ENCODE measurements at regions not wholly inside any gene's neighbourhood (a gene's known extent, or its start where the extent isn't known, plus 50 kb on each side); places are given as distances from the start of the nearest gene placed in this dataset.

DNA sequence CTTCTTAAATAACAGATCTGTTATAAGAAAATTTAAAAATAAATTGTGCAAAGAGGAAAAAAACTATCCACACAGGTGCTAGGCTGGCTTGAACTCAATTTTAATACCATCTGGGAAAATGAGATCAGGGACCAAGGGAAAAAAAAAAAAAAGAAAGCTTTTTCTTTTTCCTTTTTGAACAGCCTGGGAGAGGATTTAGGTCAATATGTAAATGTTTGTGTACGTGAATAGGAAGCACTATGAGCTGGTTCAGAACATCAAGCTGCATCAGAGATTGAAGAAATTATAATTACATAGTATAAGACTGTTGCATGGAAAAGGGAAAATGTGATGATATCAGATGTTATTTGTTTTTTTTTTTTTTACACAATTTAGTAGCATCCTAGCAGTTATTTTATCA, 548.0 kb downstream of the ARL4A start:
- BruUV-seq (replicated peaks): no TSS peak
- H3K4me3 ChIP-seq (ENCODE audit: low read depth, low read length, poor library complexity, severe bottlenecking): no peak overlapping the region
- intact Hi-C loops (cut with micrococcal nuclease; ENCODE audit: unreplicated experiment): no loop called here
- ChIA-PET POLR2A (no interaction called here), CTCF (ENCODE audit: unreplicated experiment) (no interaction called here)
- H2AFZ ChIP-seq (ENCODE audit: low read length): no peak overlapping the region
- H3K9me2 ChIP-seq (ENCODE audit: insufficient read depth, low read length): no peaks in the 10 kb centered on the region
- no peaks in the 10 kb centered on the region for H3K36me3 ChIP-seq (ENCODE audit: insufficient read depth, low read length)
- TF ChIP-seq EZH2phosphoT487 (IDR thresholded peaks at IDR 0.05; ENCODE audit: borderline replicate concordance, low read depth, low read length) (no peak), CTCF (conservative IDR thresholded peaks at IDR 0.05; ENCODE audit: low read length) (no peak)
- H3K79me2 ChIP-seq (ENCODE audit: insufficient read depth, low read depth, low read length): no peaks in the 10 kb centered on the region
- no peak for DNase-seq (ENCODE audit: low spot score)
- no peak overlapping the region for H3K4me2 ChIP-seq (ENCODE audit: low read length)
- no peaks in the 10 kb centered on the region for H3K4me1 ChIP-seq (ENCODE audit: insufficient read depth, low read length, poor library complexity, severe bottlenecking)
- H3K9me3 ChIP-seq (ENCODE audit: low read length): no peaks in the 10 kb centered on the region
- H3K27ac ChIP-seq (ENCODE audit: low read depth, low read length, poor library complexity, severe bottlenecking): no peak overlapping the region
- H4K20me1 ChIP-seq (ENCODE audit: insufficient read depth, low read length): no peaks in the 10 kb centered on the region

DNA sequence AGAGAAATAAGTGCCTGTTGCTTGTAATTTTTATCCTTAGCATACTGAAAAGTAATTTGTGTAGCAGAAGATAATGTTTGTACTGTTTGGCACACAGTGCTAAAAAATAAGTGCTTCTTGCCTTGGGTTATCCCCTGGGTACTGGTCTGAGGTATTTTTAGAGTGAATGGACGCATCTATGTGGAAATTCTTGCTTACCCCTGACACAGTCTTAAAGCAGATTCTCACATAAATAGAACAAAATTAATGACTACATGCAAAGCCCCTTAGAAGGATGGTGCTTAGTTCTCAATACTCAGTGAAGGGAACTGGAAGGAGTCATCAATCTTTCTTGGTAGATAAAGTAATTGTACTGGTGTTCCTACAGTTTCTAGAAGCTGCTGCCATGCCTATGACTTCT, 548.6 kb downstream of the ARL4A start:
- Histone ChIP-seq H3K4me1 (ENCODE audit: insufficient read depth, low read length, poor library complexity, severe bottlenecking) (no peaks in the 10 kb centered on the region), H3K4me2 (ENCODE audit: low read length) (no peak overlapping the region), H3K36me3 (ENCODE audit: insufficient read depth, low read length) (no peaks in the 10 kb centered on the region), H3K9me2 (ENCODE audit: insufficient read depth, low read length) (no peaks in the 10 kb centered on the region), H4K20me1 (ENCODE audit: insufficient read depth, low read length) (no peaks in the 10 kb centered on the region), H3K27ac (ENCODE audit: low read depth, low read length, poor library complexity, severe bottlenecking) (no peak overlapping the region), H3K9me3 (ENCODE audit: low read length) (no peaks in the 10 kb centered on the region), H2AFZ (ENCODE audit: low read length) (no peak overlapping the region), H3K79me2 (ENCODE audit: insufficient read depth, low read depth, low read length) (no peaks in the 10 kb centered on the region), H3K4me3 (ENCODE audit: low read depth, low read length, poor library complexity, severe bottlenecking) (no peak overlapping the region)
- DNase-seq (ENCODE audit: low spot score): no peak
- TF ChIP-seq EZH2phosphoT487 (IDR thresholded peaks at IDR 0.05; ENCODE audit: borderline replicate concordance, low read depth, low read length) (no peak), CTCF (conservative IDR thresholded peaks at IDR 0.05; ENCODE audit: low read length) (no peak)
- BruUV-seq (replicated peaks): no TSS peak
- CTCF ChIA-PET (ENCODE audit: unreplicated experiment): no interaction called here
- POLR2A ChIA-PET: no interaction called here
- intact Hi-C loops (cut with micrococcal nuclease; ENCODE audit: unreplicated experiment): no loop called here

- no peak overlapping the region for H3K4me2 ChIP-seq (ENCODE audit: low read length)
- no peak for DNase-seq (ENCODE audit: low spot score)
- no TSS peak for BruUV-seq (replicated peaks)
- intact Hi-C loops (cut with micrococcal nuclease; ENCODE audit: unreplicated experiment): no loop called here
- POLR2A ChIA-PET: no interaction called here
- H2AFZ ChIP-seq (ENCODE audit: low read length): no peak overlapping the region
- H3K79me2 ChIP-seq (ENCODE audit: insufficient read depth, low read depth, low read length): no peaks in the 10 kb centered on the region
- CTCF ChIA-PET (ENCODE audit: unreplicated experiment): no interaction called here
- no peak overlapping the region for H3K27ac ChIP-seq (ENCODE audit: low read depth, low read length, poor library complexity, severe bottlenecking)
- H3K36me3 ChIP-seq (ENCODE audit: insufficient read depth, low read length): no peaks in the 10 kb centered on the region
- H3K9me2 ChIP-seq (ENCODE audit: insufficient read depth, low read length): no peaks in the 10 kb centered on the region
- no peaks in the 10 kb centered on the region for H3K4me1 ChIP-seq (ENCODE audit: insufficient read depth, low read length, poor library complexity, severe bottlenecking)
- no peak overlapping the region for H3K4me3 ChIP-seq (ENCODE audit: low read depth, low read length, poor library complexity, severe bottlenecking)
- H4K20me1 ChIP-seq (ENCODE audit: insufficient read depth, low read length): no peaks in the 10 kb centered on the region
- TF ChIP-seq CTCF (conservative IDR thresholded peaks at IDR 0.05; ENCODE audit: low read length) (no peak), EZH2phosphoT487 (IDR thresholded peaks at IDR 0.05; ENCODE audit: borderline replicate concordance, low read depth, low read length) (no peak)
- no peaks in the 10 kb centered on the region for H3K9me3 ChIP-seq (ENCODE audit: low read length)
Measured at GRCh38 chr7:13240349-13240748, 552.9 kb downstream of the ARL4A start.

Measured in OCI-LY7 (cell line).